ENCODE measurements at regions not wholly inside any gene's neighbourhood (a gene's known extent, or its start where the extent isn't known, plus 50 kb on each side); places are given as distances from the start of the nearest gene placed in this dataset.

DNA sequence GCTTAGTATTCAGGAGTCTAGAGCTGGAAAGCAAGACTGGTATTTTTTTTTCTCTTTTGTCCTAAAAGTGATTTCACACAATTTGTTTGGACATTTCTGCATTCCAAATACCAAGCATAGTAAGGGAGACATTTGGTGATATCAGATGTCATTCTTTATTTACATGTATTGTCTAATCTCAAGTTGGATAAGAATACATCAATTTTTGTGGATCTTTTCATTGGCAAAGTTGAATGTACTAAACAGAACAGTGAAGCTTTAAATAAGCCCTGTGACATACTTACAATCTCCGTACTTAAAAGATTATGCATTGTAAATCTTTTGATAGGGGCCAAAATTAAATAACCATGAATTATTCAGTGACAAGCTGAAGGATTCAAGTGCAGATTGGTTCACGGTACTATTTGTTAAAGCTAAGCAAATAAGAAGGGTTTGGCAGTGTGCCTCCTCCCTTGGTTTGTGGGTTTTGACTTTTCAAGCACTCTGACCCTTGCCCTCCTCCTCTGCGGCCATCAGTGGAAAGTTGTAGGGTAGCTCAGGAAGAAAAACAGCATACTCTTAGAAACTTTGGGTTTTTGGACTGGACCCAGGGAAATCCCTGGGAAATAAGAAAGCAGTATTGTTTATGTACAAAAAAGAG, 663.7 kb downstream of the ADGRL2 start:
- TF ChIP-seq CTCF (IDR thresholded peaks at IDR 0.05) (no peak), POLR2A (IDR thresholded peaks at IDR 0.05) (no peak)

All from suprapubic skin (tissue), 3 donors.